ENCODE measurements at regions not wholly inside any gene's neighbourhood (a gene's known extent, or its start where the extent isn't known, plus 50 kb on each side); places are given as distances from the start of the nearest gene placed in this dataset.

DNA sequence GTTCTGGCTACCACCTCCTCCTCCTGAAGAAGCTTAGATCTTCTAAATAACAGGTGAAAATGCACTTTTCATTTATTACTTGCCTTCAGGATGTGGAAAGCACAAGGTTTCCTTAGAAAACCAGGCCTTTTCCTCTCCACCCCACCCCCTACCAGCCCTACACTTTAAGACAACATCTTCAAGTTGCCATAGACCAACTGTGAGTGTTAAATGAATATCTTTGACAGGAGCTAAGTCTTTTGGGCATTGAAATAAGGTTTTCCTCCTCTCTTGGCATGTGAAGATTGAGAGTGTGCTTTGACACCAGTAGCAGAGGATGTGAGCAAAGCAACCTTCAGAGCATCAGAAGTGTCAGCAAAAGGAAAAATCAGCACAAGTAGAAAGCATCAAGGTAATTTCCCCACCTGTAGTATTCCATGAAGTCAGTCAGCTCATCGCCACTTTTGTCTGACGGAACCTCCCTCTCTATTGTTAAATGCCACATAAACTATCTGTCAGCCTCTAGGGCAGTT, 532.3 kb upstream of the MMS22L start:
- DNase-seq (ENCODE audit: low read depth in 1 of 2, low spot score in 1 of 2): no peak
- Histone ChIP-seq H3K4me3 (replicated peaks; ENCODE audit: insufficient read depth, low read length) (no peak overlapping the region), H3K27me3 (ENCODE audit: insufficient read depth, poor library complexity, severe bottlenecking) (no peaks in the 10 kb centered on the region), H3K27ac (replicated peaks) (no peak overlapping the region)
- TF ChIP-seq GABPA (IDR thresholded peaks at IDR 0.05; ENCODE audit: low read depth) (no peak), SPI1 (IDR thresholded peaks at IDR 0.05; ENCODE audit: borderline replicate concordance, low read depth) (no peak), POLR2AphosphoS5 (IDR thresholded peaks at IDR 0.05; ENCODE audit: low read depth) (no peak), CTCF (IDR thresholded peaks at IDR 0.05; ENCODE audit: insufficient read depth, low read length) (no peak)
- TF ChIP-seq, protein P1, sequence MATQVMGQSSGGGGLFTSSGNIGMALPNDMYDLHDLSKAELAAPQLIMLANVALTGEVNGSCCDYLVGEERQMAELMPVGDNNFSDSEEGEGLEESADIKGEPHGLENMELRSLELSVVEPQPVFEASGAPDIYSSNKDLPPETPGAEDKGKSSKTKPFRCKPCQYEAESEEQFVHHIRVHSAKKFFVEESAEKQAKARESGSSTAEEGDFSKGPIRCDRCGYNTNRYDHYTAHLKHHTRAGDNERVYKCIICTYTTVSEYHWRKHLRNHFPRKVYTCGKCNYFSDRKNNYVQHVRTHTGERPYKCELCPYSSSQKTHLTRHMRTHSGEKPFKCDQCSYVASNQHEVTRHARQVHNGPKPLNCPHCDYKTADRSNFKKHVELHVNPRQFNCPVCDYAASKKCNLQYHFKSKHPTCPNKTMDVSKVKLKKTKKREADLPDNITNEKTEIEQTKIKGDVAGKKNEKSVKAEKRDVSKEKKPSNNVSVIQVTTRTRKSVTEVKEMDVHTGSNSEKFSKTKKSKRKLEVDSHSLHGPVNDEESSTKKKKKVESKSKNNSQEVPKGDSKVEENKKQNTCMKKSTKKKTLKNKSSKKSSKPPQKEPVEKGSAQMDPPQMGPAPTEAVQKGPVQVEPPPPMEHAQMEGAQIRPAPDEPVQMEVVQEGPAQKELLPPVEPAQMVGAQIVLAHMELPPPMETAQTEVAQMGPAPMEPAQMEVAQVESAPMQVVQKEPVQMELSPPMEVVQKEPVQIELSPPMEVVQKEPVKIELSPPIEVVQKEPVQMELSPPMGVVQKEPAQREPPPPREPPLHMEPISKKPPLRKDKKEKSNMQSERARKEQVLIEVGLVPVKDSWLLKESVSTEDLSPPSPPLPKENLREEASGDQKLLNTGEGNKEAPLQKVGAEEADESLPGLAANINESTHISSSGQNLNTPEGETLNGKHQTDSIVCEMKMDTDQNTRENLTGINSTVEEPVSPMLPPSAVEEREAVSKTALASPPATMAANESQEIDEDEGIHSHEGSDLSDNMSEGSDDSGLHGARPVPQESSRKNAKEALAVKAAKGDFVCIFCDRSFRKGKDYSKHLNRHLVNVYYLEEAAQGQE (IDR thresholded peaks at IDR 0.05; ENCODE audit: insufficient replicate concordance, low read depth): no peak

GRCh38 chr6:97816526-97816925, 533.5 kb upstream of the MMS22L start:
- DNase-seq (ENCODE audit: low read depth in 1 of 2, low spot score in 1 of 2): no peak
- no peak for TF ChIP-seq CTCF (IDR thresholded peaks at IDR 0.05; ENCODE audit: insufficient read depth, low read length)
- TF ChIP-seq, protein P1 (IDR thresholded peaks at IDR 0.05; ENCODE audit: insufficient replicate concordance, low read depth): no peak
- TF ChIP-seq GABPA (IDR thresholded peaks at IDR 0.05; ENCODE audit: low read depth): no peak
- TF ChIP-seq SPI1 (IDR thresholded peaks at IDR 0.05; ENCODE audit: borderline replicate concordance, low read depth): no peak
- no peak for TF ChIP-seq POLR2AphosphoS5 (IDR thresholded peaks at IDR 0.05; ENCODE audit: low read depth)
- no peak overlapping the region for H3K4me3 ChIP-seq (replicated peaks; ENCODE audit: insufficient read depth, low read length)
- no peaks in the 10 kb centered on the region for H3K27me3 ChIP-seq (ENCODE audit: insufficient read depth, poor library complexity, severe bottlenecking)
- no peak overlapping the region for H3K27ac ChIP-seq (replicated peaks)

GRCh38 chr6:97819710-97820109, 536.7 kb upstream of the MMS22L start:
- Histone ChIP-seq H3K27ac (replicated peaks) (no peak overlapping the region), H3K4me3 (replicated peaks; ENCODE audit: insufficient read depth, low read length) (no peak overlapping the region), H3K27me3 (ENCODE audit: insufficient read depth, poor library complexity, severe bottlenecking) (no peaks in the 10 kb centered on the region)
- no peak for DNase-seq (ENCODE audit: low read depth in 1 of 2, low spot score in 1 of 2)
- no peak for TF ChIP-seq SPI1 (IDR thresholded peaks at IDR 0.05; ENCODE audit: borderline replicate concordance, low read depth)
- TF ChIP-seq CTCF (IDR thresholded peaks at IDR 0.05; ENCODE audit: insufficient read depth, low read length): no peak
- TF ChIP-seq, protein P1 (IDR thresholded peaks at IDR 0.05; ENCODE audit: insufficient replicate concordance, low read depth): no peak
- no peak for TF ChIP-seq GABPA (IDR thresholded peaks at IDR 0.05; ENCODE audit: low read depth)
- TF ChIP-seq POLR2AphosphoS5 (IDR thresholded peaks at IDR 0.05; ENCODE audit: low read depth): no peak

All from HL-60 (cell line).